ENCODE measurements at regions not wholly inside any gene's neighbourhood (a gene's known extent, or its start where the extent isn't known, plus 50 kb on each side); places are given as distances from the start of the nearest gene placed in this dataset.

- Histone ChIP-seq H3K9me3 (no peaks in the 10 kb centered on the region), H3K4me3 (no peak overlapping the region), H3K36me3 (no peaks in the 10 kb centered on the region), H3K27ac (no peak overlapping the region), H3K27me3 (replicated peaks; ENCODE audit: insufficient read depth) (no peaks in the 10 kb centered on the region), H3K4me1 (replicated peaks) (no peaks in the 10 kb centered on the region)
- TF ChIP-seq POLR2A (IDR thresholded peaks at IDR 0.05) (no peak), POLR2AphosphoS5 (IDR thresholded peaks at IDR 0.05) (no peak), CTCF (IDR thresholded peaks at IDR 0.05) (no peak)
- intact Hi-C loops (cut with DNase I), result no loop called here
- 68% methylated on average over 7 of the region's 7 CpGs for WGBS
- DNase-seq (ENCODE audit: low spot score), result no peak
Observed at GRCh38 chr5:32500181-32500580, 55.6 kb upstream of the ZFR start.

GRCh38 chr5:32499261-32499660 lies 54.7 kb upstream of the ZFR start:
- 98% methylated on average over 2 of the region's 2 CpGs for WGBS
- TF ChIP-seq POLR2AphosphoS5 (IDR thresholded peaks at IDR 0.05) (no peak), CTCF (IDR thresholded peaks at IDR 0.05) (no peak), POLR2A (IDR thresholded peaks at IDR 0.05) (no peak)
- Histone ChIP-seq H3K27me3 (replicated peaks; ENCODE audit: insufficient read depth) (no peaks in the 10 kb centered on the region), H3K9me3 (no peaks in the 10 kb centered on the region), H3K27ac (no peak overlapping the region), H3K4me3 (no peak overlapping the region), H3K36me3 (no peaks in the 10 kb centered on the region), H3K4me1 (replicated peaks) (no peaks in the 10 kb centered on the region)
- DNase-seq (ENCODE audit: low spot score), result no peak
- intact Hi-C loops (cut with DNase I), result no loop called here

- no peak for TF ChIP-seq CTCF (IDR thresholded peaks at IDR 0.05)
- TF ChIP-seq POLR2A (IDR thresholded peaks at IDR 0.05), result no peak
- no peak for TF ChIP-seq POLR2AphosphoS5 (IDR thresholded peaks at IDR 0.05)
- intact Hi-C loops (cut with DNase I), result no loop called here
- H3K36me3 ChIP-seq, result no peaks in the 10 kb centered on the region
- H3K4me3 ChIP-seq, result no peak overlapping the region
- H3K27ac ChIP-seq, result no peak overlapping the region
- no peak for DNase-seq (ENCODE audit: low spot score)
- no peaks in the 10 kb centered on the region for H3K9me3 ChIP-seq
- no peaks in the 10 kb centered on the region for H3K4me1 ChIP-seq (replicated peaks)
- H3K27me3 ChIP-seq (replicated peaks; ENCODE audit: insufficient read depth), result no peaks in the 10 kb centered on the region
Observed at GRCh38 chr5:32498484-32498883, 53.9 kb upstream of the ZFR start.

GRCh38 chr5:32496104-32496503 lies 51.6 kb upstream of the ZFR start:
- no peak for DNase-seq (ENCODE audit: low spot score)
- Histone ChIP-seq H3K36me3 (no peaks in the 10 kb centered on the region), H3K9me3 (no peaks in the 10 kb centered on the region), H3K4me1 (replicated peaks) (no peaks in the 10 kb centered on the region), H3K27ac (no peak overlapping the region), H3K4me3 (no peak overlapping the region), H3K27me3 (replicated peaks; ENCODE audit: insufficient read depth) (no peaks in the 10 kb centered on the region)
- TF ChIP-seq POLR2A (IDR thresholded peaks at IDR 0.05) (no peak), CTCF (IDR thresholded peaks at IDR 0.05) (no peak), POLR2AphosphoS5 (IDR thresholded peaks at IDR 0.05) (no peak)
- whole genome bisulfite sequencing, result 83% methylated on average over 5 of the region's 5 CpGs
- intact Hi-C loops (cut with DNase I), result no loop called here

- Histone ChIP-seq H3K36me3 (no peaks in the 10 kb centered on the region), H3K27ac (no peak overlapping the region), H3K27me3 (replicated peaks; ENCODE audit: insufficient read depth) (no peaks in the 10 kb centered on the region), H3K4me3 (no peak overlapping the region), H3K4me1 (replicated peaks) (no peaks in the 10 kb centered on the region), H3K9me3 (no peaks in the 10 kb centered on the region)
- no peak for DNase-seq (ENCODE audit: low spot score)
- 94% methylated on average over 6 of the region's 6 CpGs for WGBS
- intact Hi-C loops (cut with DNase I), result no loop called here
- TF ChIP-seq POLR2AphosphoS5 (IDR thresholded peaks at IDR 0.05), result no peak
- no peak for TF ChIP-seq CTCF (IDR thresholded peaks at IDR 0.05)
- no peak for TF ChIP-seq POLR2A (IDR thresholded peaks at IDR 0.05)
Observed at GRCh38 chr5:32494827-32495226, 50.3 kb upstream of the ZFR start.
